WERI-Rb-1 (cell line): ENCODE measurements at regions not wholly inside any gene's neighbourhood (a gene's known extent, or its start where the extent isn't known, plus 50 kb on each side); places are given as distances from the start of the nearest gene placed in this dataset.

Source experiments
- DNase-seq: peaks from one replicate; pipeline ENCODE4 v3.0.0-alpha.2; 2020
- H3K27ac ChIP-seq: fragments of 250-450 bp; sonication (Bioruptor Pico); 2 replicates; pipeline ENCODE4 v1.5.1; 2020; ENCODE audit warnings: mild to moderate bottlenecking, moderate library complexity
- H3K27me3 ChIP-seq: fragments of 250-450 bp; sonication (Bioruptor Pico); 2 replicates; pipeline ENCODE4 v1.5.1; 2021; ENCODE audit warnings: mild to moderate bottlenecking, low read depth, moderate library complexity; ENCODE audit not compliant: insufficient read depth, severe bottlenecking
- H3K36me3 ChIP-seq: fragments of 250-450 bp; sonication (Bioruptor Pico); 2 replicates; pipeline ENCODE4 v1.5.1; 2020; ENCODE audit warnings: mild to moderate bottlenecking, moderate library complexity
- H3K4me3 ChIP-seq: 2 replicates; pipeline ENCODE4 v1.5.1; 2011; ENCODE audit warnings: low read depth, mild to moderate bottlenecking, control low read depth, low read length
- H3K9me3 ChIP-seq: fragments of 250-450 bp; sonication (Bioruptor Pico); 2 replicates; pipeline ENCODE4 v1.5.1; 2021; ENCODE audit warnings: mild to moderate bottlenecking, moderate library complexity; ENCODE audit not compliant: severe bottlenecking
- CTCF ChIP-seq: IDR thresholded peaks from 2 replicates; pipeline ENCODE4 v1.5.1; 2011; ENCODE audit warnings: low read depth, mild to moderate bottlenecking, control low read depth, inconsistent platforms, low read length

GRCh38 chr11:13859892-13860291, 102.6 kb upstream of the SPON1 start:
- TF ChIP-seq CTCF, result no peak
- no peaks in the 10 kb centered on the region for H3K36me3 ChIP-seq
- no peak for DNase-seq

GRCh38 chr11:13861411-13861810, 101.1 kb upstream of the SPON1 start:
- DNase-seq, result no peak
- Histone ChIP-seq H3K4me3 (no peak overlapping the region), H3K27ac (no peak overlapping the region), H3K9me3 (no peaks in the 10 kb centered on the region), H3K27me3 (no peaks in the 10 kb centered on the region), H3K36me3 (no peaks in the 10 kb centered on the region)
- no peak for TF ChIP-seq CTCF

More at GRCh38 chr11:13859892-13860291, 102.6 kb upstream of the SPON1 start:
- Histone ChIP-seq H3K9me3 (no peaks in the 10 kb centered on the region), H3K27me3 (no peaks in the 10 kb centered on the region), H3K4me3 (no peak overlapping the region), H3K27ac (no peak overlapping the region)

- no peak overlapping the region for H3K27ac ChIP-seq
- no peak for DNase-seq
- H3K36me3 ChIP-seq, result no peaks in the 10 kb centered on the region
- H3K9me3 ChIP-seq, result no peaks in the 10 kb centered on the region
- H3K27me3 ChIP-seq, result no peaks in the 10 kb centered on the region
- TF ChIP-seq CTCF, result no peak
- no peak overlapping the region for H3K4me3 ChIP-seq
These were observed 99.6 kb upstream of the SPON1 start for GRCh38 chr11:13862845-13863392.

- no peaks in the 10 kb centered on the region for H3K27me3 ChIP-seq
- DNase-seq, result no peak
- H3K9me3 ChIP-seq, result no peaks in the 10 kb centered on the region
- no peak overlapping the region for H3K4me3 ChIP-seq
- no peak for TF ChIP-seq CTCF
- no peaks in the 10 kb centered on the region for H3K36me3 ChIP-seq
- H3K27ac ChIP-seq, result no peak overlapping the region
These were observed 93.7 kb upstream of the SPON1 start for GRCh38 chr11:13868710-13869397.

GRCh38 chr11:13869398-13869886, 93.1 kb upstream of the SPON1 start:
- no peak for TF ChIP-seq CTCF
- no peak overlapping the region for H3K4me3 ChIP-seq
- DNase-seq, result no peak

More at GRCh38 chr11:13869398-13869886, 93.1 kb upstream of the SPON1 start:
- Histone ChIP-seq H3K9me3 (no peaks in the 10 kb centered on the region), H3K27me3 (no peaks in the 10 kb centered on the region), H3K36me3 (no peaks in the 10 kb centered on the region), H3K27ac (no peak overlapping the region)
